ENCODE measurements at regions not wholly inside any gene's neighbourhood (a gene's known extent, or its start where the extent isn't known, plus 50 kb on each side); places are given as distances from the start of the nearest gene placed in this dataset.

- no peak for DNase-seq (ENCODE audit: low read depth in 2 of 2)
Observed at GRCh38 chr1:4924356-4924755, 269.9 kb downstream of the AJAP1 start.

- no peak for DNase-seq (ENCODE audit: low read depth in 2 of 2)
Observed at GRCh38 chr1:4916610-4917009, 262.2 kb downstream of the AJAP1 start.

- no peak for DNase-seq (ENCODE audit: low read depth in 2 of 2)
Observed at GRCh38 chr1:4915154-4915553, 260.7 kb downstream of the AJAP1 start.

GRCh38 chr1:4908486-4908885 is 254.1 kb downstream of the AJAP1 start:
- no peak for DNase-seq (ENCODE audit: low read depth in 2 of 2)

GRCh38 chr1:4894566-4894965 is 240.2 kb downstream of the AJAP1 start:
- no peak for DNase-seq (ENCODE audit: low read depth in 2 of 2)

GRCh38 chr1:4880626-4881025 is 226.2 kb downstream of the AJAP1 start:
- no peak for DNase-seq (ENCODE audit: low read depth in 2 of 2)

- DNase-seq (ENCODE audit: low read depth in 2 of 2), result no peak
Observed at GRCh38 chr1:4877426-4877825, 223.0 kb downstream of the AJAP1 start.

- no peak for DNase-seq (ENCODE audit: low read depth in 2 of 2)
Observed at GRCh38 chr1:4871373-4871772, 217.0 kb downstream of the AJAP1 start.

- DNase-seq (ENCODE audit: low read depth in 2 of 2), result no peak
Observed at GRCh38 chr1:4868521-4868920, 214.1 kb downstream of the AJAP1 start.

- no peak for DNase-seq (ENCODE audit: low read depth in 2 of 2)
Observed at GRCh38 chr1:4856396-4856795, 202.0 kb downstream of the AJAP1 start.

GRCh38 chr1:4854367-4854766 is 200.0 kb downstream of the AJAP1 start:
- DNase-seq (ENCODE audit: low read depth in 2 of 2), result no peak

- DNase-seq (ENCODE audit: low read depth in 2 of 2), result no peak
Observed at GRCh38 chr1:4853904-4854303, 199.5 kb downstream of the AJAP1 start.

- no peak for DNase-seq (ENCODE audit: low read depth in 2 of 2)
Observed at GRCh38 chr1:4851385-4852065, 197.1 kb downstream of the AJAP1 start.

GRCh38 chr1:4848431-4848830 is 194.0 kb downstream of the AJAP1 start:
- DNase-seq (ENCODE audit: low read depth in 2 of 2), result no peak

GRCh38 chr1:4847711-4848110 is 193.3 kb downstream of the AJAP1 start:
- no peak for DNase-seq (ENCODE audit: low read depth in 2 of 2)

Measured in stimulated activated CD4-positive, alpha-beta T cell treated with anti-CD3 and anti-CD28 coated beads, Interleukin-15, amount 100 ng/mL, for 48 hours (primary cell).